ENCODE measurements at regions not wholly inside any gene's neighbourhood (a gene's known extent, or its start where the extent isn't known, plus 50 kb on each side); places are given as distances from the start of the nearest gene placed in this dataset.

GRCh38 chr20:24108581-24108980 lies 120.0 kb upstream of the GGTLC1 start:
- no peaks in the 10 kb centered on the region for H3K36me3 ChIP-seq
- H3K9me3 ChIP-seq: no peaks in the 10 kb centered on the region
- WGBS, 2 donors (ENCODE audit: low coverage in 1 of 2): 60 to 83% methylated on average over 1 of the region's 3 CpGs
- no peak for TF ChIP-seq POLR2A (IDR thresholded peaks at IDR 0.05)
- TF ChIP-seq, protein P1, sequence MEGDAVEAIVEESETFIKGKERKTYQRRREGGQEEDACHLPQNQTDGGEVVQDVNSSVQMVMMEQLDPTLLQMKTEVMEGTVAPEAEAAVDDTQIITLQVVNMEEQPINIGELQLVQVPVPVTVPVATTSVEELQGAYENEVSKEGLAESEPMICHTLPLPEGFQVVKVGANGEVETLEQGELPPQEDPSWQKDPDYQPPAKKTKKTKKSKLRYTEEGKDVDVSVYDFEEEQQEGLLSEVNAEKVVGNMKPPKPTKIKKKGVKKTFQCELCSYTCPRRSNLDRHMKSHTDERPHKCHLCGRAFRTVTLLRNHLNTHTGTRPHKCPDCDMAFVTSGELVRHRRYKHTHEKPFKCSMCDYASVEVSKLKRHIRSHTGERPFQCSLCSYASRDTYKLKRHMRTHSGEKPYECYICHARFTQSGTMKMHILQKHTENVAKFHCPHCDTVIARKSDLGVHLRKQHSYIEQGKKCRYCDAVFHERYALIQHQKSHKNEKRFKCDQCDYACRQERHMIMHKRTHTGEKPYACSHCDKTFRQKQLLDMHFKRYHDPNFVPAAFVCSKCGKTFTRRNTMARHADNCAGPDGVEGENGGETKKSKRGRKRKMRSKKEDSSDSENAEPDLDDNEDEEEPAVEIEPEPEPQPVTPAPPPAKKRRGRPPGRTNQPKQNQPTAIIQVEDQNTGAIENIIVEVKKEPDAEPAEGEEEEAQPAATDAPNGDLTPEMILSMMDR (IDR thresholded peaks at IDR 0.05): no peak
- TF ChIP-seq POLR2AphosphoS5 (IDR thresholded peaks at IDR 0.05): no peak
- TF ChIP-seq EP300 (IDR thresholded peaks at IDR 0.05): no peak
- no peak overlapping the region for H3K4me3 ChIP-seq
- no peak for ATAC-seq
- no peak overlapping the region for H3K27ac ChIP-seq
- no peaks in the 10 kb centered on the region for H3K4me1 ChIP-seq
- peaks cover 23% of the 10 kb centered on the region for H3K27me3 ChIP-seq

- H3K4me1 ChIP-seq: no peaks in the 10 kb centered on the region
- H3K36me3 ChIP-seq: no peaks in the 10 kb centered on the region
- TF ChIP-seq POLR2A (IDR thresholded peaks at IDR 0.05): no peak
- TF ChIP-seq, protein P1 (IDR thresholded peaks at IDR 0.05): no peak
- TF ChIP-seq EP300 (IDR thresholded peaks at IDR 0.05): no peak
- no peak for TF ChIP-seq POLR2AphosphoS5 (IDR thresholded peaks at IDR 0.05)
- H3K27ac ChIP-seq: no peak overlapping the region
- H3K27me3 ChIP-seq: peaks cover 25% of the 10 kb centered on the region
- no peaks in the 10 kb centered on the region for H3K9me3 ChIP-seq
- no peak for ATAC-seq
- no peak overlapping the region for H3K4me3 ChIP-seq
- 77 to 81% methylated on average over 8 of the region's 8 CpGs for WGBS, 2 donors (ENCODE audit: low coverage in 1 of 2)
Measured at GRCh38 chr20:24106801-24107445, 118.3 kb upstream of the GGTLC1 start.

DNA sequence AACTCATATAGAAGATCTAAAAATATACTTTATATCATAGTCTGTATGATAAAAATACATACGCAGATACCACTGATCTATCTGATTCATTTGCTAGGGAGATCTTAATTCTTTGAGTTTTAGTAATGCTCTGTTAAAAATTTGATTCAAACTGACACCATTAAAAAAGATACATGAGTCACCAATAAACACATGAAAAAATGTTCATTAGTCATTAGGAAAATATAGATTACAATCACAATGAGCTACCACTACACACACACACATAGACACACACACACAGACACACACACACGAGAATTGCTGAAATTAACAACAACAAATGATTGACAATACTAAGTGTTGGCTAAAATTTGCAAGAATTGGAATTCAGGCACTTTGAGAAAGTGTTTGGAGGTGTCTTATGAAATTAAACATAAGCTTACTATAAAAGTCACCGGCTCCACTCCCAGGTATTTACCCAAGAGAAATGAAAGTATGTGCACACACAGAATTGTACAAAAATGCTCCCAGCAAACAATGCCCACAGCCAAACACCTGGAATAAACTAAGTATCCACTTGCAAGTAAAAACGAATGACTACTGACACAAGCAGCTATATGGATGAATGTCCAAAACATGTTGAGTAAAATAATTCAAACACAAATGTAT lies 117.7 kb upstream of the GGTLC1 start:
- TF ChIP-seq POLR2AphosphoS5 (IDR thresholded peaks at IDR 0.05): no peak
- TF ChIP-seq EP300 (IDR thresholded peaks at IDR 0.05): no peak
- TF ChIP-seq, protein P1 (IDR thresholded peaks at IDR 0.05): no peak
- no peaks in the 10 kb centered on the region for H3K9me3 ChIP-seq
- peaks cover 25% of the 10 kb centered on the region for H3K27me3 ChIP-seq
- ATAC-seq: no peak
- no peaks in the 10 kb centered on the region for H3K36me3 ChIP-seq
- H3K27ac ChIP-seq: no peak overlapping the region
- H3K4me3 ChIP-seq: no peak overlapping the region
- WGBS, 2 donors (ENCODE audit: low coverage in 1 of 2): 70 to 72% methylated on average over 4 of the region's 4 CpGs
- no peaks in the 10 kb centered on the region for H3K4me1 ChIP-seq

DNA sequence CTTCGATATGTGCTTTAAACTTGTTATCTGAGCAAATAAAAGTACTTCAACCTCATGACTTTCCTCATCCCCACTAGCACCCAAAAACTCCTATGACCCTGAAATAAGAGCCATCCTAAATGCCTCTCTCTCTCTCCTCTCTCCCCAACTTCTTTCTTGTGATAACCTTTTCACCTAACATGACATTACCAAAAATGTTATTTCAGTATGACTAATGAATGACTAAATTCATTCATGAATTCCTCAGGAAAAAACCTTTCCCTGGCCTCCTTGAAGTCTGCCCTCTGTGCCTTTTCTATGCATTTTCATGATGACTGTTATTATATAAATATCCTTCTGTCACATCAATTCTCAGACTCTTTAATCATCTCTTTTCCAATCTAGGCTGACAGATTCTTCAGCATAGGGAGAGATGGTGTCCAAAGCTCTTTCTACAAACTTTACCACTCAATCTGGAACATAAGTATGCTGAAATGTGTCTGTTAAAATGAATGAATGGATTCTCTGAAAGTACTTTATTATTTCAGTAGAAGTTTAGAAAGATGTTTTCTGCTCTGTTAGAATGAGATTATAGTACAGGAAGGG lies 114.3 kb upstream of the GGTLC1 start:
- Histone ChIP-seq H3K4me1 (no peaks in the 10 kb centered on the region), H3K27ac (no peak overlapping the region), H3K27me3 (peaks cover 26% of the 10 kb centered on the region), H3K4me3 (no peak overlapping the region), H3K9me3 (no peaks in the 10 kb centered on the region), H3K36me3 (no peaks in the 10 kb centered on the region)
- WGBS, 2 donors (ENCODE audit: low coverage in 1 of 2): 56 to 90% methylated on average over 1 of the region's 1 CpG
- ATAC-seq: no peak
- TF ChIP-seq EP300 (IDR thresholded peaks at IDR 0.05): no peak
- TF ChIP-seq, protein P1 (IDR thresholded peaks at IDR 0.05): no peak
- no peak for TF ChIP-seq POLR2A (IDR thresholded peaks at IDR 0.05)
- no peak for TF ChIP-seq POLR2AphosphoS5 (IDR thresholded peaks at IDR 0.05)

DNA sequence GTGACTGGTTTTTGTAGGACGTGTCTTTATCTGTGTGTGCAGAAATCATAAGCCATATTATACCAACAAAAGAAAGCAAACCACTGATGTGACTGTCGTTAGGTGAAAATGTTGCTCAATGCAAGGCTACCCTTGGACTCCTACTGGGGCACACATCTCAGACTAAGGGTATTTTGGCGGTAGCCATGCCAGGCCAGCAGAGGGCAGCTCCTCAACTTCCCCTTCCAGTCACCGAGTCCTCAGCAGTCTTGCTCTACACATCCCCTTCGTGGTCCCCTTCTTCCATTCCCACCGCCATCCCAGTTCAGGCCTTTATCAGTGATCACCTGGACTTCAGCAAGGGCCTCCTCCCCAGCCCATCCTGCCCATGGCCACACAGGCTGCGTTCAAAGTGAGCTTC lies 113.7 kb upstream of the GGTLC1 start:
- WGBS, 2 donors (ENCODE audit: low coverage in 1 of 2): 56 to 57% methylated on average over 7 of the region's 7 CpGs
- Histone ChIP-seq H3K9me3 (no peaks in the 10 kb centered on the region), H3K4me3 (no peak overlapping the region), H3K36me3 (no peaks in the 10 kb centered on the region), H3K27ac (no peak overlapping the region), H3K4me1 (no peaks in the 10 kb centered on the region), H3K27me3 (peaks cover 31% of the 10 kb centered on the region)
- ATAC-seq: no peak
- TF ChIP-seq, protein P1 (IDR thresholded peaks at IDR 0.05): peak in 1 of 4 experiments; percentile 14
- no peak for TF ChIP-seq EP300 (IDR thresholded peaks at IDR 0.05)
- no peak for TF ChIP-seq POLR2A (IDR thresholded peaks at IDR 0.05)

Data from gastroesophageal sphincter (tissue), 4 donors.